Endodermal cell (in vitro differentiated cells): ENCODE measurements at regions not wholly inside any gene's neighbourhood (a gene's known extent, or its start where the extent isn't known, plus 50 kb on each side); places are given as distances from the start of the nearest gene placed in this dataset.

Experiments used
- DNase-seq: peaks from one replicate; pipeline ENCODE4 v3.0.0-alpha.2; 2017
- H3K27ac ChIP-seq: 2 replicates; pipeline ENCODE4 v1.5.1; 2013; ENCODE audit warnings: mild to moderate bottlenecking, low read depth, low read length, moderate library complexity
- H3K27me3 ChIP-seq: 2 replicates; pipeline ENCODE4 v1.6.1; 2013; ENCODE audit warnings: mild to moderate bottlenecking, low read length, moderate library complexity; ENCODE audit not compliant: insufficient read depth, control insufficient read depth, poor library complexity, severe bottlenecking
- H3K36me3 ChIP-seq: 2 replicates; pipeline ENCODE4 v1.7.0; 2013; ENCODE audit warnings: mild to moderate bottlenecking, low read length, moderate library complexity; ENCODE audit not compliant: control insufficient read depth, insufficient read depth
- H3K4me1 ChIP-seq: one replicate; pipeline ENCODE4 v1.7.0; 2013; ENCODE audit warnings: low read length; ENCODE audit not compliant: control insufficient read depth, insufficient read depth
- H3K4me3 ChIP-seq: 2 replicates; pipeline ENCODE4 v1.5.1; 2013; ENCODE audit warnings: mild to moderate bottlenecking, low read length, moderate library complexity
- H3K9ac ChIP-seq: 2 replicates; pipeline ENCODE4 v1.6.1; 2013; ENCODE audit warnings: mild to moderate bottlenecking, low read length, moderate library complexity; ENCODE audit not compliant: poor library complexity, severe bottlenecking; ENCODE audit errors: extremely low read depth
- H3K9me3 ChIP-seq: 2 replicates; pipeline ENCODE4 v1.6.1; 2013; ENCODE audit warnings: mild to moderate bottlenecking, low read length, moderate library complexity; ENCODE audit not compliant: control insufficient read depth
- H3K27ac Mint-ChIP-seq: 2 replicates; pipeline ENCODE4 v1.8.0; 2020; ENCODE audit warnings: mixed read lengths
- H3K27me3 Mint-ChIP-seq: 2 replicates; pipeline ENCODE4 v1.8.0; 2021; ENCODE audit warnings: mild to moderate bottlenecking, mixed read lengths; ENCODE audit not compliant: insufficient read depth
- H3K36me3 Mint-ChIP-seq: 2 replicates; pipeline ENCODE4 v1.8.0; 2020; ENCODE audit warnings: low read depth, mixed read lengths
- H3K4me1 Mint-ChIP-seq: 2 replicates; pipeline ENCODE4 v1.8.0; 2020; ENCODE audit warnings: mixed read lengths
- H3K4me3 Mint-ChIP-seq: 2 replicates; pipeline ENCODE4 v1.8.0; 2020; ENCODE audit warnings: mild to moderate bottlenecking, moderate library complexity, mixed read lengths
- H3K9me3 Mint-ChIP-seq: 2 replicates; pipeline ENCODE4 v1.8.0; 2020; ENCODE audit warnings: mild to moderate bottlenecking, mixed read lengths
- CTCF ChIP-seq: fragments of 200-600 bp; sonication (generic); conservative IDR thresholded peaks from 2 replicates; pipeline ENCODE4 v1.5.0; 2021; ENCODE audit warnings: antibody characterized with exemption, mild to moderate bottlenecking
- WGBS, 2 experiments: methylation state at CpG; one replicate each; pipeline versions ENCODE4 v1.1.5 to v1.1.7; 2013; ENCODE audit warnings: missing lambda C conversion rate in 2 of 2, mixed read lengths in 1 of 2; ENCODE audit not compliant: insufficient coverage in 1 of 2, insufficient read length in 1 of 2; 5-methylcytosine and 5-hydroxymethylcytosine counted together

GRCh38 chr2:192700934-192701333 lies 506.2 kb upstream of the TMEFF2 start:
- Mint-ChIP-seq H3K4me3 (no peak overlapping the region), H3K27me3 (no peaks in the 10 kb centered on the region), H3K27ac (no peak overlapping the region), H3K36me3 (no peaks in the 10 kb centered on the region), H3K4me1 (no peaks in the 10 kb centered on the region), H3K9me3 (no peaks in the 10 kb centered on the region)
- H3K9ac ChIP-seq, result no peak overlapping the region
- H3K27ac ChIP-seq, result no peak overlapping the region
- no peak overlapping the region for H3K4me3 ChIP-seq
- no peaks in the 10 kb centered on the region for H3K27me3 ChIP-seq
- no peak for TF ChIP-seq CTCF
- DNase-seq, result no peak
- WGBS, 2 experiments, result no CpG with 5 or more reads among the region's 2 CpGs
- H3K4me1 ChIP-seq, result no peaks in the 10 kb centered on the region
- no peaks in the 10 kb centered on the region for H3K36me3 ChIP-seq
- no peaks in the 10 kb centered on the region for H3K9me3 ChIP-seq

- Histone ChIP-seq H3K4me3 (no peak overlapping the region), H3K27ac (no peak overlapping the region), H3K9ac (no peak overlapping the region), H3K36me3 (no peaks in the 10 kb centered on the region), H3K4me1 (no peaks in the 10 kb centered on the region), H3K27me3 (no peaks in the 10 kb centered on the region), H3K9me3 (no peaks in the 10 kb centered on the region)
- Mint-ChIP-seq H3K27ac (no peak overlapping the region), H3K9me3 (peaks cover 2% of the 10 kb centered on the region), H3K4me1 (no peaks in the 10 kb centered on the region), H3K36me3 (no peaks in the 10 kb centered on the region), H3K27me3 (no peaks in the 10 kb centered on the region), H3K4me3 (no peak overlapping the region)
- 97% methylated on average over 5 of the region's 5 CpGs; no CpG with 5 or more reads in 1 of the 2 experiments for WGBS, 2 experiments
- TF ChIP-seq CTCF, result no peak
- DNase-seq, result no peak
These were observed 503.1 kb upstream of the TMEFF2 start for GRCh38 chr2:192697880-192698279.

- H3K27me3 ChIP-seq, result no peaks in the 10 kb centered on the region
- H3K4me3 ChIP-seq, result no peak overlapping the region
- peaks cover 5% of the 10 kb centered on the region for H3K9me3 Mint-ChIP-seq
- DNase-seq, result no peak
- no peaks in the 10 kb centered on the region for H3K27me3 Mint-ChIP-seq
- no peak for TF ChIP-seq CTCF
- no peaks in the 10 kb centered on the region for H3K4me1 Mint-ChIP-seq
- H3K4me3 Mint-ChIP-seq, result no peak overlapping the region
- H3K27ac ChIP-seq, result no peak overlapping the region
- H3K9me3 ChIP-seq, result no peaks in the 10 kb centered on the region
- H3K9ac ChIP-seq, result no peak overlapping the region
- H3K27ac Mint-ChIP-seq, result no peak overlapping the region
- no peaks in the 10 kb centered on the region for H3K4me1 ChIP-seq
- H3K36me3 Mint-ChIP-seq, result no peaks in the 10 kb centered on the region
- no peaks in the 10 kb centered on the region for H3K36me3 ChIP-seq
- 86 to 100% methylated on average over 1 to 2 of the region's 3 CpGs for whole genome bisulfite sequencing, 2 experiments
These were observed 502.1 kb upstream of the TMEFF2 start for GRCh38 chr2:192696857-192697256.
